Mesenchymal stem cell (in vitro differentiated cells and primary cell): ENCODE measurements at regions not wholly inside any gene's neighbourhood (a gene's known extent, or its start where the extent isn't known, plus 50 kb on each side); places are given as distances from the start of the nearest gene placed in this dataset.

Experiments used
- DNase-seq: peaks from one replicate; pipeline ENCODE4 v3.0.0-alpha.2; 2013
- H2AFZ ChIP-seq: one replicate; pipeline ENCODE4 v1.6.1; 2013; ENCODE audit warnings: low read depth, mild to moderate bottlenecking, control low read depth, inconsistent platforms, low read length, moderate library complexity
- H2AK5ac ChIP-seq: 2 replicates; pipeline ENCODE4 v1.6.1; 2013; ENCODE audit warnings: low read length, moderate library complexity, mild to moderate bottlenecking, inconsistent platforms; ENCODE audit not compliant: severe bottlenecking
- H2BK120ac ChIP-seq: one replicate; pipeline ENCODE4 v1.6.1; 2013; ENCODE audit warnings: low read depth, mild to moderate bottlenecking, inconsistent platforms, low read length, moderate library complexity
- H2BK12ac ChIP-seq, 2 experiments: one replicate each; pipeline ENCODE4 v1.6.1; 2013; ENCODE audit warnings: inconsistent platforms in 2 of 2, low read length in 2 of 2, mild to moderate bottlenecking in 2 of 2, moderate library complexity in 2 of 2, control low read depth in 1 of 2
- H2BK15ac ChIP-seq: one replicate; pipeline ENCODE4 v1.6.1; 2013; ENCODE audit warnings: mild to moderate bottlenecking, low read depth, inconsistent platforms; ENCODE audit not compliant: poor library complexity, severe bottlenecking
- H2BK5ac ChIP-seq: 2 replicates; pipeline ENCODE4 v1.6.1; 2013; ENCODE audit warnings: low read depth, mild to moderate bottlenecking, low read length, control low read depth, inconsistent platforms; ENCODE audit not compliant: poor library complexity, severe bottlenecking
- H3K14ac ChIP-seq, 2 experiments: one replicate each; pipeline ENCODE4 v1.6.1; 2013; ENCODE audit warnings: inconsistent platforms in 2 of 2, low read length in 2 of 2, control low read depth in 1 of 2, mild to moderate bottlenecking in 1 of 2, moderate library complexity in 1 of 2
- H3K18ac ChIP-seq, 2 experiments: one replicate each; pipeline ENCODE4 v1.6.1; 2013; ENCODE audit warnings: inconsistent platforms in 2 of 2, low read length in 2 of 2, control low read depth in 1 of 2, low read depth in 1 of 2, mild to moderate bottlenecking in 1 of 2
- H3K23ac ChIP-seq, 2 experiments: one replicate each; pipeline ENCODE4 v1.6.1; 2013; ENCODE audit warnings: inconsistent platforms in 2 of 2, low read length in 2 of 2, mild to moderate bottlenecking in 2 of 2, moderate library complexity in 2 of 2, control low read depth in 1 of 2
- H3K27ac ChIP-seq: 2 replicates; pipeline ENCODE4 v1.5.1; 2013; ENCODE audit warnings: mild to moderate bottlenecking, moderate library complexity, low read length, control low read depth, inconsistent platforms; ENCODE audit not compliant: poor library complexity, severe bottlenecking
- H3K27me3 ChIP-seq, 2 experiments: 2 replicates each; pipeline versions ENCODE4 v1.6.1 to v1.7.0; 2013; ENCODE audit warnings: low read length in 2 of 2, mild to moderate bottlenecking in 2 of 2, moderate library complexity in 2 of 2, control low read depth in 1 of 2, inconsistent platforms in 1 of 2; ENCODE audit not compliant: control insufficient read depth in 1 of 2, insufficient read depth in 1 of 2
- H3K36me3 ChIP-seq, 2 experiments: 2 replicates each; pipeline versions ENCODE4 v1.6.1 to v1.7.0; 2013; ENCODE audit warnings: low read length in 2 of 2, control low read depth in 1 of 2, inconsistent platforms in 1 of 2, low read depth in 1 of 2, mild to moderate bottlenecking in 1 of 2; ENCODE audit not compliant: insufficient read depth in 2 of 2, control insufficient read depth in 1 of 2
- H3K4ac ChIP-seq, 2 experiments: one replicate each; pipeline ENCODE4 v1.6.1; 2013; ENCODE audit warnings: inconsistent platforms in 2 of 2, low read length in 2 of 2, mild to moderate bottlenecking in 2 of 2, moderate library complexity in 2 of 2, control low read depth in 1 of 2, low read depth in 1 of 2
- H3K4me1 ChIP-seq: 2 replicates; pipeline ENCODE4 v1.6.1; 2013; ENCODE audit warnings: low read depth, low read length, control low read depth; ENCODE audit not compliant: control insufficient read depth, insufficient read depth
- H3K4me2 ChIP-seq: 2 replicates; pipeline ENCODE4 v1.6.1; 2013; ENCODE audit warnings: low read length, mild to moderate bottlenecking, inconsistent platforms; ENCODE audit not compliant: poor library complexity, severe bottlenecking
- H3K4me3 ChIP-seq, 2 experiments: 2 replicates each; pipeline versions ENCODE4 v1.5.1 to v1.7.0; 2013; ENCODE audit warnings: low read length in 2 of 2, mild to moderate bottlenecking in 2 of 2, control low read depth in 1 of 2, low read depth in 1 of 2; ENCODE audit not compliant: insufficient read depth in 1 of 2
- H3K79me1 ChIP-seq: replicated peaks from 2 replicates; pipeline ENCODE4 v1.6.1; 2013; ENCODE audit warnings: mild to moderate bottlenecking, control low read depth, low read length, inconsistent platforms; ENCODE audit not compliant: poor library complexity, severe bottlenecking
- H3K9ac ChIP-seq: 2 replicates; pipeline ENCODE4 v1.7.0; 2013; ENCODE audit warnings: mild to moderate bottlenecking, low read length, moderate library complexity
- H3K9me3 ChIP-seq: 2 replicates; pipeline ENCODE4 v1.7.0; 2013; ENCODE audit warnings: mild to moderate bottlenecking, low read length; ENCODE audit not compliant: control insufficient read depth
- H4K8ac ChIP-seq: one replicate; pipeline ENCODE4 v1.6.1; 2013; ENCODE audit warnings: inconsistent platforms, mild to moderate bottlenecking, low read length, moderate library complexity
- H4K91ac ChIP-seq: one replicate; pipeline ENCODE4 v1.6.1; 2013; ENCODE audit warnings: mild to moderate bottlenecking, low read length, inconsistent platforms
- WGBS: methylation state at CpG from one replicate; pipeline ENCODE4 v1.1.7; 2013; ENCODE audit warnings: mixed read lengths; 5-methylcytosine and 5-hydroxymethylcytosine counted together

- Histone ChIP-seq H2BK15ac (no peak overlapping the region), H2AK5ac (no peak overlapping the region), H3K9ac (no peak overlapping the region), H3K9me3 (peaks cover 39% of the 10 kb centered on the region), H3K14ac (no peak overlapping the region), H3K79me1 (no peaks in the 10 kb centered on the region), H4K91ac (no peak overlapping the region), H2BK120ac (no peak overlapping the region), H3K4me2 (no peak overlapping the region), H2AFZ (no peak overlapping the region), H3K36me3 (no peaks in the 10 kb centered on the region), H3K4ac (no peak overlapping the region), H3K4me3 (no peak overlapping the region), H2BK5ac (no peak overlapping the region), H3K27me3 (peaks cover 0 to 10% of the 10 kb centered on the region in 2 experiments), H3K4me1 (no peaks in the 10 kb centered on the region), H3K18ac (no peak overlapping the region), H4K8ac (no peak overlapping the region), H2BK12ac (no peak overlapping the region), H3K23ac (no peak overlapping the region), H3K27ac (no peak overlapping the region)
- 65% methylated on average over 1 of the region's 1 CpG for WGBS
- no peak for DNase-seq
These were observed 70.2 kb downstream of the LRRC30 start for GRCh38 chr18:7301094-7301493.

GRCh38 chr18:7303316-7304060, 72.6 kb downstream of the LRRC30 start:
- peaks cover 0 to 10% of the 10 kb centered on the region in 2 experiments for H3K27me3 ChIP-seq
- H4K91ac ChIP-seq, result no peak overlapping the region
- no peak overlapping the region for H3K23ac ChIP-seq
- peaks cover 26% of the 10 kb centered on the region for H3K9me3 ChIP-seq
- WGBS, result 87% methylated on average over 2 of the region's 4 CpGs
- no peak overlapping the region for H4K8ac ChIP-seq
- H2BK12ac ChIP-seq, result no peak overlapping the region
- H2BK15ac ChIP-seq, result no peak overlapping the region
- no peak overlapping the region for H2AFZ ChIP-seq
- H3K79me1 ChIP-seq, result no peaks in the 10 kb centered on the region
- no peak overlapping the region for H3K27ac ChIP-seq
- H3K4me2 ChIP-seq, result no peak overlapping the region
- H2AK5ac ChIP-seq, result no peak overlapping the region
- H3K36me3 ChIP-seq, result no peaks in the 10 kb centered on the region
- no peak overlapping the region for H3K9ac ChIP-seq
- H3K14ac ChIP-seq, result no peak overlapping the region
- H3K4me3 ChIP-seq, result no peak overlapping the region
- no peak overlapping the region for H3K18ac ChIP-seq
- no peak for DNase-seq
- no peak overlapping the region for H2BK120ac ChIP-seq
- no peaks in the 10 kb centered on the region for H3K4me1 ChIP-seq
- H2BK5ac ChIP-seq, result no peak overlapping the region
- no peak overlapping the region for H3K4ac ChIP-seq

- Histone ChIP-seq H3K4me2 (no peak overlapping the region), H4K8ac (no peak overlapping the region), H3K9ac (no peak overlapping the region), H2AFZ (no peak overlapping the region), H3K4me1 (no peaks in the 10 kb centered on the region), H2BK120ac (no peak overlapping the region), H3K4me3 (no peak overlapping the region), H3K4ac (no peak overlapping the region), H4K91ac (no peak overlapping the region), H3K36me3 (no peaks in the 10 kb centered on the region), H3K27ac (no peak overlapping the region), H3K9me3 (peaks cover 21% of the 10 kb centered on the region), H2BK5ac (no peak overlapping the region), H2AK5ac (no peak overlapping the region), H3K23ac (no peak overlapping the region), H3K14ac (no peak overlapping the region), H3K79me1 (no peaks in the 10 kb centered on the region), H3K18ac (no peak overlapping the region), H2BK12ac (no peak overlapping the region), H3K27me3 (peaks cover 0 to 10% of the 10 kb centered on the region in 2 experiments), H2BK15ac (no peak overlapping the region)
- DNase-seq, result no peak
- 96% methylated on average over 6 of the region's 6 CpGs for WGBS
These were observed 73.1 kb downstream of the LRRC30 start for GRCh38 chr18:7304061-7304370.

GRCh38 chr18:7305416-7305815, 74.5 kb downstream of the LRRC30 start:
- no peak overlapping the region for H2BK120ac ChIP-seq
- no peak overlapping the region for H3K4me3 ChIP-seq
- H2AK5ac ChIP-seq, result no peak overlapping the region
- H3K36me3 ChIP-seq, result no peaks in the 10 kb centered on the region
- peaks cover 7% of the 10 kb centered on the region for H3K9me3 ChIP-seq
- H3K14ac ChIP-seq, result no peak overlapping the region
- H4K91ac ChIP-seq, result no peak overlapping the region
- H2BK5ac ChIP-seq, result no peak overlapping the region
- H3K4ac ChIP-seq, result no peak overlapping the region
- H3K4me2 ChIP-seq, result no peak overlapping the region
- no peak overlapping the region for H4K8ac ChIP-seq
- no peak overlapping the region for H2BK15ac ChIP-seq
- no peak overlapping the region for H3K18ac ChIP-seq
- no peak overlapping the region for H2AFZ ChIP-seq
- H3K9ac ChIP-seq, result no peak overlapping the region
- DNase-seq, result no peak
- no peaks in the 10 kb centered on the region for H3K4me1 ChIP-seq
- H3K27me3 ChIP-seq, result peaks cover 3 to 14% of the 10 kb centered on the region in 2 experiments
- 74% methylated on average over 7 of the region's 9 CpGs for WGBS
- no peak overlapping the region for H3K27ac ChIP-seq
- H3K23ac ChIP-seq, result no peak overlapping the region
- H3K79me1 ChIP-seq, result no peaks in the 10 kb centered on the region
- H2BK12ac ChIP-seq, result no peak overlapping the region
